LNCAP (cell line): ENCODE measurements at regions not wholly inside any gene's neighbourhood (a gene's known extent, or its start where the extent isn't known, plus 50 kb on each side); places are given as distances from the start of the nearest gene placed in this dataset.

Experiments
- CTCF ChIP-seq: fragments of 450-650 bp; IDR thresholded peaks from 2 replicates; pipeline ENCODE4 v1.5.1; 2017; ENCODE audit warnings: mild to moderate bottlenecking

GRCh38 chr17:77089124-77089490, 51.7 kb upstream of the SEC14L1 start:
- no peak for TF ChIP-seq CTCF

GRCh38 chr17:77090476-77090875, 50.3 kb upstream of the SEC14L1 start:
- TF ChIP-seq CTCF, result no peak
